HL-60 (cell line): ENCODE measurements at regions not wholly inside any gene's neighbourhood (a gene's known extent, or its start where the extent isn't known, plus 50 kb on each side); places are given as distances from the start of the nearest gene placed in this dataset.

ENCODE experiments used
- POLR2AphosphoS5 ChIP-seq: IDR thresholded peaks from 2 replicates; pipeline ENCODE4 v1.6.1; 2012; ENCODE audit warnings: low read depth
- TF ChIP-seq, protein P1 (sequence below): IDR thresholded peaks from 2 replicates; pipeline ENCODE4 v1.6.1; 2012; ENCODE audit warnings: low read depth; ENCODE audit not compliant: insufficient replicate concordance
- TF ChIP-seq, protein P2 (sequence below): IDR thresholded peaks from one replicate; pipeline ENCODE4 v1.5.1; 2011; ENCODE audit warnings: low read length, control low read depth, inconsistent platforms; ENCODE audit not compliant: insufficient read depth

DNA sequence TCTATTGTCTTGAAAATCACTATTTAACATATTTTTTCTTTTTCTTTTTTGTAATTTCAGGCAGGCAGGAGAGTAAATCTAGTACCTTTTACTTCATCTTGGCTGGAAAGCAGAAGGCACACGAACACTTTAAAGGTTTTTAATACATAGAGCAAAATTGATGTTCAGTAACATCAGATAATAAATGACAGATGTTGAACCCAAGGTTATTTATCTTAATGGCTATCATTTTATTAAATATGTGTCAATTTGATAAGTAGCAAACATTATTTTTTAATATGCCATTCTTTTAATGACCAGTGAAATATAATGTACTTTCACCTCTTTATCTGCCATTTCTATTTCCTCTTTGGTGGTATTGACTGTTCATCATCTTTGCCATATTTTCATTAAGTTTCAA is 381.2 kb downstream of the ARHGEF28 start:
- TF ChIP-seq, protein P1, sequence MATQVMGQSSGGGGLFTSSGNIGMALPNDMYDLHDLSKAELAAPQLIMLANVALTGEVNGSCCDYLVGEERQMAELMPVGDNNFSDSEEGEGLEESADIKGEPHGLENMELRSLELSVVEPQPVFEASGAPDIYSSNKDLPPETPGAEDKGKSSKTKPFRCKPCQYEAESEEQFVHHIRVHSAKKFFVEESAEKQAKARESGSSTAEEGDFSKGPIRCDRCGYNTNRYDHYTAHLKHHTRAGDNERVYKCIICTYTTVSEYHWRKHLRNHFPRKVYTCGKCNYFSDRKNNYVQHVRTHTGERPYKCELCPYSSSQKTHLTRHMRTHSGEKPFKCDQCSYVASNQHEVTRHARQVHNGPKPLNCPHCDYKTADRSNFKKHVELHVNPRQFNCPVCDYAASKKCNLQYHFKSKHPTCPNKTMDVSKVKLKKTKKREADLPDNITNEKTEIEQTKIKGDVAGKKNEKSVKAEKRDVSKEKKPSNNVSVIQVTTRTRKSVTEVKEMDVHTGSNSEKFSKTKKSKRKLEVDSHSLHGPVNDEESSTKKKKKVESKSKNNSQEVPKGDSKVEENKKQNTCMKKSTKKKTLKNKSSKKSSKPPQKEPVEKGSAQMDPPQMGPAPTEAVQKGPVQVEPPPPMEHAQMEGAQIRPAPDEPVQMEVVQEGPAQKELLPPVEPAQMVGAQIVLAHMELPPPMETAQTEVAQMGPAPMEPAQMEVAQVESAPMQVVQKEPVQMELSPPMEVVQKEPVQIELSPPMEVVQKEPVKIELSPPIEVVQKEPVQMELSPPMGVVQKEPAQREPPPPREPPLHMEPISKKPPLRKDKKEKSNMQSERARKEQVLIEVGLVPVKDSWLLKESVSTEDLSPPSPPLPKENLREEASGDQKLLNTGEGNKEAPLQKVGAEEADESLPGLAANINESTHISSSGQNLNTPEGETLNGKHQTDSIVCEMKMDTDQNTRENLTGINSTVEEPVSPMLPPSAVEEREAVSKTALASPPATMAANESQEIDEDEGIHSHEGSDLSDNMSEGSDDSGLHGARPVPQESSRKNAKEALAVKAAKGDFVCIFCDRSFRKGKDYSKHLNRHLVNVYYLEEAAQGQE = no peak
- TF ChIP-seq, protein P2, sequence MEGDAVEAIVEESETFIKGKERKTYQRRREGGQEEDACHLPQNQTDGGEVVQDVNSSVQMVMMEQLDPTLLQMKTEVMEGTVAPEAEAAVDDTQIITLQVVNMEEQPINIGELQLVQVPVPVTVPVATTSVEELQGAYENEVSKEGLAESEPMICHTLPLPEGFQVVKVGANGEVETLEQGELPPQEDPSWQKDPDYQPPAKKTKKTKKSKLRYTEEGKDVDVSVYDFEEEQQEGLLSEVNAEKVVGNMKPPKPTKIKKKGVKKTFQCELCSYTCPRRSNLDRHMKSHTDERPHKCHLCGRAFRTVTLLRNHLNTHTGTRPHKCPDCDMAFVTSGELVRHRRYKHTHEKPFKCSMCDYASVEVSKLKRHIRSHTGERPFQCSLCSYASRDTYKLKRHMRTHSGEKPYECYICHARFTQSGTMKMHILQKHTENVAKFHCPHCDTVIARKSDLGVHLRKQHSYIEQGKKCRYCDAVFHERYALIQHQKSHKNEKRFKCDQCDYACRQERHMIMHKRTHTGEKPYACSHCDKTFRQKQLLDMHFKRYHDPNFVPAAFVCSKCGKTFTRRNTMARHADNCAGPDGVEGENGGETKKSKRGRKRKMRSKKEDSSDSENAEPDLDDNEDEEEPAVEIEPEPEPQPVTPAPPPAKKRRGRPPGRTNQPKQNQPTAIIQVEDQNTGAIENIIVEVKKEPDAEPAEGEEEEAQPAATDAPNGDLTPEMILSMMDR = no peak
- no peak for TF ChIP-seq POLR2AphosphoS5
